HuH-7.5 (cell line): ENCODE measurements at regions not wholly inside any gene's neighbourhood (a gene's known extent, or its start where the extent isn't known, plus 50 kb on each side); places are given as distances from the start of the nearest gene placed in this dataset.
"Not testable (repeated sequence)": the region's sequence is repeated elsewhere in the genome, so short reads cannot be mapped to it uniquely, and the experiment has no call there.

Experiments
- DNase-seq: peaks from one replicate; pipeline ENCODE4 v3.0.0; 2011; ENCODE audit warnings: low spot score

GRCh38 chr11:34001557-34002064 lies 49.9 kb upstream of the CAPRIN1 start:
- no peak for DNase-seq

GRCh38 chr11:33999393-33999792 lies 52.1 kb upstream of the CAPRIN1 start:
- DNase-seq: no peak

GRCh38 chr11:33997584-33998251 lies 53.8 kb upstream of the CAPRIN1 start:
- DNase-seq: no peak

GRCh38 chr11:33996498-33997454 lies 54.8 kb upstream of the CAPRIN1 start:
- peak; percentile 34 for DNase-seq

- no peak for DNase-seq
Observed at GRCh38 chr11:33994937-33995336, 56.6 kb upstream of the CAPRIN1 start.

GRCh38 chr11:33991136-33991535 lies 60.4 kb upstream of the CAPRIN1 start:
- DNase-seq: not testable (repeated sequence)

GRCh38 chr11:33990131-33990530 lies 61.4 kb upstream of the CAPRIN1 start:
- DNase-seq: not testable (repeated sequence)

GRCh38 chr11:33989461-33989860 lies 62.1 kb upstream of the CAPRIN1 start:
- no peak for DNase-seq

GRCh38 chr11:33988586-33989370 lies 62.8 kb upstream of the CAPRIN1 start:
- DNase-seq: no peak

- peak; percentile 36 for DNase-seq
Observed at GRCh38 chr11:33987975-33988580, 63.5 kb upstream of the CAPRIN1 start.

GRCh38 chr11:33987545-33987944 lies 64.0 kb upstream of the CAPRIN1 start:
- DNase-seq: no peak

- not testable (repeated sequence) for DNase-seq
Observed at GRCh38 chr11:33986597-33987501, 64.7 kb upstream of the CAPRIN1 start.

GRCh38 chr11:33984682-33985389 lies 66.7 kb upstream of the CAPRIN1 start:
- no peak for DNase-seq

- no peak for DNase-seq
Observed at GRCh38 chr11:33982661-33983060, 68.9 kb upstream of the CAPRIN1 start.

GRCh38 chr11:33980897-33981296 lies 70.6 kb upstream of the CAPRIN1 start:
- DNase-seq: no peak

- DNase-seq: no peak
Observed at GRCh38 chr11:33978376-33978775, 73.2 kb upstream of the CAPRIN1 start.

GRCh38 chr11:33977676-33978075 lies 73.9 kb upstream of the CAPRIN1 start:
- DNase-seq: no peak

GRCh38 chr11:33976495-33977199 lies 74.9 kb upstream of the CAPRIN1 start:
- no peak for DNase-seq

- DNase-seq: no peak
Observed at GRCh38 chr11:33974804-33975203, 76.7 kb upstream of the CAPRIN1 start.
